ENCODE measurements at regions not wholly inside any gene's neighbourhood (a gene's known extent, or its start where the extent isn't known, plus 50 kb on each side); places are given as distances from the start of the nearest gene placed in this dataset.
"Not testable (repeated sequence)": the region's sequence is repeated elsewhere in the genome, so short reads cannot be mapped to it uniquely, and the experiment has no call there.

- no peak for DNase-seq
These were observed 68.2 kb upstream of the VGLL4 start for GRCh38 chr3:11711876-11712275.

GRCh38 chr3:11709782-11710181 lies 66.1 kb upstream of the VGLL4 start:
- no peak for DNase-seq

- not testable (repeated sequence) for DNase-seq
These were observed 63.4 kb upstream of the VGLL4 start for GRCh38 chr3:11707084-11707483.

- no peak for DNase-seq
These were observed 62.9 kb upstream of the VGLL4 start for GRCh38 chr3:11706604-11707003.

- DNase-seq = no peak
These were observed 61.3 kb upstream of the VGLL4 start for GRCh38 chr3:11705049-11705448.

- no peak for DNase-seq
These were observed 59.4 kb upstream of the VGLL4 start for GRCh38 chr3:11703146-11703545.

GRCh38 chr3:11699083-11699427 lies 55.3 kb upstream of the VGLL4 start:
- DNase-seq = no peak

- no peak for DNase-seq
These were observed 54.8 kb upstream of the VGLL4 start for GRCh38 chr3:11698326-11699082.

- no peak for DNase-seq
These were observed 54.0 kb upstream of the VGLL4 start for GRCh38 chr3:11697701-11698100.

- no peak for DNase-seq
These were observed 52.3 kb upstream of the VGLL4 start for GRCh38 chr3:11696054-11696453.

Measured in kidney glomerular epithelial cell (primary cell).